AG09319 (cell line): ENCODE measurements at regions not wholly inside any gene's neighbourhood (a gene's known extent, or its start where the extent isn't known, plus 50 kb on each side); places are given as distances from the start of the nearest gene placed in this dataset.

Experiments used
- DNase-seq: peaks from one replicate; pipeline ENCODE4 v3.0.0-alpha.2; 2010; ENCODE audit warnings: low read depth; ENCODE audit errors: extremely low read depth
- TF ChIP-seq, protein P1 (sequence below): IDR thresholded peaks from 2 replicates; pipeline ENCODE4 v1.5.1; 2011; ENCODE audit warnings: low read depth, mild to moderate bottlenecking, inconsistent platforms, low read length, moderate library complexity

DNA sequence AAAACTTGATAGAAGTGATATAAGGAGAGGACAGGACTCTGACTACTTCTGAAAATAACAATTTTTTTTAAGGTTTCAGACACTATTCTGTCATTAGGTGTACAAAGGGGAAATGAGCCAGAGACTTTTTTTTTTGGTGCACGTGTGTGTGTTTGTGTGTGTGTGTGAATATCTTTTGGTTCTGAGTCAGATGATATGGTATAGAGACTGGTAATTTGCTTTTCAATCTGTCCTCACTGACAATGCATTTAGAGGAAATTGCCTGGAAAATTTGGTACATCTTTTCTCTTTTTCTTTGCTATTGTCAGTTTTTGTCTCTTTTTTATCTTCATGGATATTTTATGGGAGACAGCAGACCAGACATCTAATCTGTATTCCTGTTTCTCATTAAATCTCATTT is 59.3 kb downstream of the DDIT4L start:
- DNase-seq: no peak
- TF ChIP-seq, protein P1, sequence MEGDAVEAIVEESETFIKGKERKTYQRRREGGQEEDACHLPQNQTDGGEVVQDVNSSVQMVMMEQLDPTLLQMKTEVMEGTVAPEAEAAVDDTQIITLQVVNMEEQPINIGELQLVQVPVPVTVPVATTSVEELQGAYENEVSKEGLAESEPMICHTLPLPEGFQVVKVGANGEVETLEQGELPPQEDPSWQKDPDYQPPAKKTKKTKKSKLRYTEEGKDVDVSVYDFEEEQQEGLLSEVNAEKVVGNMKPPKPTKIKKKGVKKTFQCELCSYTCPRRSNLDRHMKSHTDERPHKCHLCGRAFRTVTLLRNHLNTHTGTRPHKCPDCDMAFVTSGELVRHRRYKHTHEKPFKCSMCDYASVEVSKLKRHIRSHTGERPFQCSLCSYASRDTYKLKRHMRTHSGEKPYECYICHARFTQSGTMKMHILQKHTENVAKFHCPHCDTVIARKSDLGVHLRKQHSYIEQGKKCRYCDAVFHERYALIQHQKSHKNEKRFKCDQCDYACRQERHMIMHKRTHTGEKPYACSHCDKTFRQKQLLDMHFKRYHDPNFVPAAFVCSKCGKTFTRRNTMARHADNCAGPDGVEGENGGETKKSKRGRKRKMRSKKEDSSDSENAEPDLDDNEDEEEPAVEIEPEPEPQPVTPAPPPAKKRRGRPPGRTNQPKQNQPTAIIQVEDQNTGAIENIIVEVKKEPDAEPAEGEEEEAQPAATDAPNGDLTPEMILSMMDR: no peak

- TF ChIP-seq, protein P1: no peak
- DNase-seq: no peak
These were observed 59.8 kb downstream of the DDIT4L start for GRCh38 chr4:100130491-100130890.

DNA sequence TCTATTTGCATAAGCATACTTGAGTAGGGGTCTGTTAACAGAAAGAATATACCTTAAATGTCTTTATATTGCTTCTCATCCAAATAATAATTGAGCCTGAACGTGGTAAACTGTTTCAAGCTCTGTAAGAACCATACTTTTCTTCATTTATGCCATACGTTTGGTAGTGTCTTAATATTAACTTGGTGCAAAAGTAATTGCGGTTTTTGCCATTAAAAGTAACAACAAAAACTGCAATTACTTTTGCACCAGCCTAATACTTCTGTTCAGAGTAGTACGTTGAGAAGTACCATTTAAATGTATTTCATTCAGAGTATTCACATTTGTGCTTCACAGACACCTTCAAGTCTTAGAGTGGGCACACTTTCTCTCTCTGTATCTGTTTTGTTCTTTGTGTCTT is 60.5 kb downstream of the DDIT4L start:
- TF ChIP-seq, protein P1: no peak
- DNase-seq: no peak

- no peak for DNase-seq
These were observed 61.9 kb downstream of the DDIT4L start for GRCh38 chr4:100128338-100128737.

DNA sequence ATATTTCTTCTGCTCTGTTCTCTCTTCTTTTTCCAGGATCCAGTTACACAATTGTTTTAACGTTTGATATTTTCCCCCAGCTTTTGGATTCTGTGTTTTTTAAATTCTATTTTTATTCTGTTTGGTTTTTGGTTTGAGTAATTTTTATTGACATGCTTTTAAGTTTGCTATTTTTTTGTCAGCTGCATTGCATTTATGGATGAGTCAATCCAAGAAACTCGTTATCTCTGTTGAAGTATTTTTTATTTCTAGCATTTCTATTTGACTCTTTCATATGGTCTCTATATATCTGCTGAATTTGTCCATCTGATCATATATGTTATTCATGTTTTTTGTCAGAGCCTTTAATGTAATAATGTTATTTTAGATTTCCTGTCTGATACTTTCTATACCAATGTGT is 65.6 kb downstream of the DDIT4L start:
- TF ChIP-seq, protein P1: no peak
- DNase-seq: no peak

More at GRCh38 chr4:100128338-100128737, 61.9 kb downstream of the DDIT4L start:
- TF ChIP-seq, protein P1: no peak

- no peak for DNase-seq
- TF ChIP-seq, protein P1: no peak
These were observed 72.1 kb downstream of the DDIT4L start for GRCh38 chr4:100118181-100118580.

DNA sequence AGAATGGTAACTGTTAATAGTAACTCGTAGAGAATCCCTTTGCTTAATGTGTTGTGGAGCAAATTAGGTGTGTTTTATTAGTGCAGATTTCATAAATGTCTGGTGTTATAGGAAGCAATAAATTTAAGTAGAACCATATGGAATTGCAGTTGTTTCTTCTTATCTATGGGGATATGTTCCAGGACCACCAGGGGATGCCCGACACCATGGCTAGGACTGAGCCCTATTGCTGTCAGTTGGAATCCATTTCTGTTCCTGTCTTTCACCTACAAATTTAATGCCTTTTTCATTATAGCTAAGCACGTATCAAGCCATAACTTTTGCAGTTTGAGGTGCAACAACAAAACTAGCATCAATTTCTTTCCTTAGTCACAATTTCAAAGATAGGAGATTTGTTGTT is 72.5 kb downstream of the DDIT4L start:
- TF ChIP-seq, protein P1: peak; percentile 34
- no peak for DNase-seq
